Ectodermal cell (in vitro differentiated cells): ENCODE measurements at regions not wholly inside any gene's neighbourhood (a gene's known extent, or its start where the extent isn't known, plus 50 kb on each side); places are given as distances from the start of the nearest gene placed in this dataset.

ENCODE experiments used
- H3K27ac ChIP-seq: 2 replicates; pipeline ENCODE4 v1.7.0; 2013; ENCODE audit warnings: mild to moderate bottlenecking, low read depth, low read length; ENCODE audit not compliant: insufficient read depth, poor library complexity, severe bottlenecking
- H3K27me3 ChIP-seq: 2 replicates; pipeline ENCODE4 v1.7.0; 2013; ENCODE audit warnings: mild to moderate bottlenecking, low read length; ENCODE audit not compliant: insufficient read depth, control insufficient read depth, poor library complexity, severe bottlenecking
- H3K36me3 ChIP-seq: one replicate; pipeline ENCODE4 v1.7.0; 2013; ENCODE audit warnings: low read length; ENCODE audit not compliant: control insufficient read depth, insufficient read depth
- H3K4me1 ChIP-seq: one replicate; pipeline ENCODE4 v1.7.0; 2013; ENCODE audit warnings: low read length; ENCODE audit not compliant: control insufficient read depth, insufficient read depth
- H3K4me3 ChIP-seq: 2 replicates; pipeline ENCODE4 v1.7.0; 2013; ENCODE audit warnings: low read depth, low read length, control low read depth; ENCODE audit not compliant: insufficient read depth
- H3K9me3 ChIP-seq: 2 replicates; pipeline ENCODE4 v1.7.0; 2013; ENCODE audit warnings: mild to moderate bottlenecking, low read length, moderate library complexity; ENCODE audit not compliant: control insufficient read depth
- WGBS, 2 experiments: methylation state at CpG; one replicate each; pipeline ENCODE4 v1.1.7; 2013; ENCODE audit warnings: missing lambda C conversion rate in 2 of 2; 5-methylcytosine and 5-hydroxymethylcytosine counted together

GRCh38 chr21:29238053-29238966, 60.4 kb upstream of the BACH1 start:
- H3K36me3 ChIP-seq = no peaks in the 10 kb centered on the region
- no peak overlapping the region for H3K4me3 ChIP-seq
- no peaks in the 10 kb centered on the region for H3K4me1 ChIP-seq
- H3K27me3 ChIP-seq = no peaks in the 10 kb centered on the region
- WGBS, 2 experiments = 92 to 94% methylated on average over 6 of the region's 6 CpGs
- no peaks in the 10 kb centered on the region for H3K9me3 ChIP-seq
- H3K27ac ChIP-seq = no peak overlapping the region

GRCh38 chr21:29238967-29239290, 59.8 kb upstream of the BACH1 start:
- WGBS, 2 experiments = 97% methylated on average over 3 of the region's 3 CpGs
- no peak overlapping the region for H3K4me3 ChIP-seq
- no peaks in the 10 kb centered on the region for H3K27me3 ChIP-seq
- H3K4me1 ChIP-seq = no peaks in the 10 kb centered on the region
- no peaks in the 10 kb centered on the region for H3K9me3 ChIP-seq
- no peak overlapping the region for H3K27ac ChIP-seq
- H3K36me3 ChIP-seq = no peaks in the 10 kb centered on the region

GRCh38 chr21:29240136-29240535, 58.6 kb upstream of the BACH1 start:
- H3K27ac ChIP-seq = no peak overlapping the region
- 71 to 93% methylated on average over 1 of the region's 1 CpG for WGBS, 2 experiments
- H3K27me3 ChIP-seq = no peaks in the 10 kb centered on the region
- no peak overlapping the region for H3K4me3 ChIP-seq
- no peaks in the 10 kb centered on the region for H3K9me3 ChIP-seq
- H3K36me3 ChIP-seq = no peaks in the 10 kb centered on the region
- no peaks in the 10 kb centered on the region for H3K4me1 ChIP-seq

- Histone ChIP-seq H3K27ac (no peak overlapping the region), H3K27me3 (no peaks in the 10 kb centered on the region), H3K4me1 (no peaks in the 10 kb centered on the region), H3K36me3 (no peaks in the 10 kb centered on the region), H3K4me3 (no peak overlapping the region), H3K9me3 (no peaks in the 10 kb centered on the region)
Measured at GRCh38 chr21:29242201-29242600, 56.5 kb upstream of the BACH1 start.

GRCh38 chr21:29243188-29243587, 55.5 kb upstream of the BACH1 start:
- Histone ChIP-seq H3K27me3 (no peaks in the 10 kb centered on the region), H3K36me3 (no peaks in the 10 kb centered on the region), H3K4me1 (no peaks in the 10 kb centered on the region), H3K4me3 (no peak overlapping the region), H3K9me3 (no peaks in the 10 kb centered on the region), H3K27ac (no peak overlapping the region)
- 93 to 97% methylated on average over 1 of the region's 1 CpG for WGBS, 2 experiments

- H3K9me3 ChIP-seq = no peaks in the 10 kb centered on the region
- no peaks in the 10 kb centered on the region for H3K36me3 ChIP-seq
- 79% methylated on average over 3 of the region's 3 CpGs for WGBS, 2 experiments
- no peaks in the 10 kb centered on the region for H3K4me1 ChIP-seq
- no peaks in the 10 kb centered on the region for H3K27me3 ChIP-seq
- no peak overlapping the region for H3K27ac ChIP-seq
- H3K4me3 ChIP-seq = no peak overlapping the region
Measured at GRCh38 chr21:29245104-29245643, 53.5 kb upstream of the BACH1 start.

- Histone ChIP-seq H3K9me3 (no peaks in the 10 kb centered on the region), H3K27me3 (no peaks in the 10 kb centered on the region), H3K4me1 (no peaks in the 10 kb centered on the region), H3K27ac (no peak overlapping the region), H3K36me3 (no peaks in the 10 kb centered on the region), H3K4me3 (no peak overlapping the region)
Measured at GRCh38 chr21:29245863-29246262, 52.9 kb upstream of the BACH1 start.

- no peak overlapping the region for H3K4me3 ChIP-seq
- WGBS, 2 experiments = 93 to 95% methylated on average over 2 of the region's 2 CpGs
- no peak overlapping the region for H3K27ac ChIP-seq
- no peaks in the 10 kb centered on the region for H3K36me3 ChIP-seq
- H3K9me3 ChIP-seq = no peaks in the 10 kb centered on the region
- no peaks in the 10 kb centered on the region for H3K27me3 ChIP-seq
- no peaks in the 10 kb centered on the region for H3K4me1 ChIP-seq
Measured at GRCh38 chr21:29246614-29247013, 52.1 kb upstream of the BACH1 start.

GRCh38 chr21:29248124-29248523, 50.6 kb upstream of the BACH1 start:
- WGBS, 2 experiments = 100% methylated on average over 1 of the region's 1 CpG
- H3K27me3 ChIP-seq = no peaks in the 10 kb centered on the region
- no peaks in the 10 kb centered on the region for H3K9me3 ChIP-seq
- no peak overlapping the region for H3K27ac ChIP-seq
- no peak overlapping the region for H3K4me3 ChIP-seq
- H3K4me1 ChIP-seq = no peaks in the 10 kb centered on the region
- no peaks in the 10 kb centered on the region for H3K36me3 ChIP-seq
